ENCODE measurements at regions not wholly inside any gene's neighbourhood (a gene's known extent, or its start where the extent isn't known, plus 50 kb on each side); places are given as distances from the start of the nearest gene placed in this dataset.

DNA sequence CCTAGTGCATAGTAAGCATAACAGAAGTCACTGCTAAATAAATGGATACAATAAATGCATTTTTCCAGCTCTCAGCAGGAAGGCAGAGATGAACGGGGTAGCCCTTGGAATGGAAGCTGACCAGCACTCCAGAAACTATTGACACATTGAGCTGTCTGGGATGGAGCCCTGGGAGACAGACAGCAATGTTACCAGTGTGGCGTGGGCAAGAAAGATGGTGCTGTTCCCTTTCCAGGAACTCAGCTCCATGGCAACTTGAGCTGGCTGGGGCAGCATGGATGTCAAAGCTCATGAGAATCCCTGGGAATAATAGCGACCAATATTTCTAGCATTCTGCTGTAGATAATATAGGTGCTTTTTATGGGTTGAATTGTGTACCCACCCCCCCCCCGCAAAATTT lies 104.3 kb upstream of the PTPRT start:
- TF ChIP-seq, protein P1, sequence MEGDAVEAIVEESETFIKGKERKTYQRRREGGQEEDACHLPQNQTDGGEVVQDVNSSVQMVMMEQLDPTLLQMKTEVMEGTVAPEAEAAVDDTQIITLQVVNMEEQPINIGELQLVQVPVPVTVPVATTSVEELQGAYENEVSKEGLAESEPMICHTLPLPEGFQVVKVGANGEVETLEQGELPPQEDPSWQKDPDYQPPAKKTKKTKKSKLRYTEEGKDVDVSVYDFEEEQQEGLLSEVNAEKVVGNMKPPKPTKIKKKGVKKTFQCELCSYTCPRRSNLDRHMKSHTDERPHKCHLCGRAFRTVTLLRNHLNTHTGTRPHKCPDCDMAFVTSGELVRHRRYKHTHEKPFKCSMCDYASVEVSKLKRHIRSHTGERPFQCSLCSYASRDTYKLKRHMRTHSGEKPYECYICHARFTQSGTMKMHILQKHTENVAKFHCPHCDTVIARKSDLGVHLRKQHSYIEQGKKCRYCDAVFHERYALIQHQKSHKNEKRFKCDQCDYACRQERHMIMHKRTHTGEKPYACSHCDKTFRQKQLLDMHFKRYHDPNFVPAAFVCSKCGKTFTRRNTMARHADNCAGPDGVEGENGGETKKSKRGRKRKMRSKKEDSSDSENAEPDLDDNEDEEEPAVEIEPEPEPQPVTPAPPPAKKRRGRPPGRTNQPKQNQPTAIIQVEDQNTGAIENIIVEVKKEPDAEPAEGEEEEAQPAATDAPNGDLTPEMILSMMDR (conservative IDR thresholded peaks at IDR 0.05; ENCODE audit: low read depth, low read length) = no peak
- TF ChIP-seq EZH2 (IDR thresholded peaks at IDR 0.05; ENCODE audit: low read length, unreplicated experiment) = no peak
